T47D (cell line): ENCODE measurements at regions not wholly inside any gene's neighbourhood (a gene's known extent, or its start where the extent isn't known, plus 50 kb on each side); places are given as distances from the start of the nearest gene placed in this dataset.

Experiments used
- DNase-seq, 2 experiments: peaks; one replicate each; pipeline versions ENCODE4 v3.0.0 to v3.0.0-alpha.2; 2011 to 2012; ENCODE audit warnings: low read depth in 1 of 2, low spot score in 1 of 2
- JUND ChIP-seq: IDR thresholded peaks from 2 replicates; pipeline ENCODE4 v1.6.1; 2012; ENCODE audit warnings: low read depth
- in situ Hi-C: cut with HindIII; loops from 2 replicates; pipeline ENCODE4 v1.10.0; 2016; ENCODE audit warnings: low sequenced_read_pairs, low pct_unique_long_range_greater_than_20kb

GRCh38 chr2:147491506-147491905 is 353.3 kb upstream of the ACVR2A start:
- TF ChIP-seq JUND, result no peak
- in situ Hi-C loops, result no loop called here
- DNase-seq, result no peak

- in situ Hi-C loops, result no loop called here
- no peak for DNase-seq
- no peak for TF ChIP-seq JUND
Measured at GRCh38 chr2:147490401-147491261, 354.2 kb upstream of the ACVR2A start.

DNA sequence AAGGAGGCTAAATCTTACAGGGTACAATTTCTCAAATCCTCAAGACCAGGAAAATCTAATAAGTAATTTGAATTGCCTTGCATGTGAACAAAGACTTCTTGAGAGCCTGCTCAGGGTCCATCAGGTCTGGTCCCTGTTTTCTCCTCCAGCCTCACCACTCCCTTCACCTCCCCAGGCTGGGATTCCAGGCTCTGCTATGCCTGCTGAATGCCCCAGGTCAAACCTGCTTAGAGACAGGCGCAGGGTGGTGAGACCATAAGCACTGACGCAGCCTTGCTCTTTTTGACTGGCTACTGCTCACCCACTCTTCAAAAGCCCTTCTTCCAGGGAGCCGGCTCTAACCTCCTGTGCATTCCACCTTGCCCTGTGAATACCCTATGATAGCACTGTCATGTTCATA is 356.4 kb upstream of the ACVR2A start:
- TF ChIP-seq JUND, result no peak
- no peak for DNase-seq
- in situ Hi-C loops, result no loop called here

DNA sequence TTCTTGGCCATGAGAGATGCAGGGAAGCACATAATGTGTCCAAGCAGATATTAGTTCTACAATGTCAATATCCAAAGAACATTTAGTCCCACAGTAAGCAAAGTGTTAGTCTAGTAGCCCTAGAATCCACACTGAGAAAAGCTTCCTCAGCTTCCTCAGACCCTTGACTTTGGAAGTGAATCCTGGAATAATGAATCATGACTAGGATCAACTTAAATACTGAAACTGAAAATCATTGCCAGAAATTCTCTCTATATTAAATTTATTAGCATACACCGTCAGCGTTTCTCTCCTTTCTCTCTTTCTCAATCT is 356.9 kb upstream of the ACVR2A start:
- no peak for DNase-seq
- in situ Hi-C loops, result no loop called here
- TF ChIP-seq JUND, result no peak

DNA sequence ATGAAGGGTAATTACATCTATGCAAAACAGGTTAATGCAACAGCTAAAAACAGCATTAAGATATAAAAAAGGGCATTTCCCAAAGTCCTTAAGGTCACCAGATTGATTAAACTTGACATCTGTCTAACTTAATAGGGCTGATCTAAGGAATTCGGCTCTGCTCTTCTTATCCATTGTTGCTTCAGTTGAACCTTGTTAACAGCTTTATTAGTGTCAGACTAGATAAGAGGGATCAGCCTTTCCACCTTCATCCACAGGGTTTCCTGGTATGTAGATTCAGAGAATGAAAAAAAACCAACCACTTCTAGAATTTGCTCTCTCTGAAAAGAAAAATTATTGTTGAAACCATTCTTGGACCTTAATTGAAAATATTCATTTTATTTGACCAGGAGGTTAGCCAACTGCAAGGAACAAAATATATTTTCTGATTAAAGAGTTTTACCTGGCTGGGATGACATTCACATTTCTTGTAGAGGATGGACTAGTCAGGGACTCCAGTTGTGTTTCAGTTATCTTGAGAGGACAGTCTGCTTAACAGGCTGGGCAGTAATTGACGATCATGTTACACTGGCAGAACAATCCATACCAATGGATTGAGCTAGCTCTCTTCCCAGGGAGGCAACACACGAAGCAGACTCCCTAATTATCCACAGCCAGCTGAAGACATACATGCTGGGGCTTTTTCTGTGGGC is 357.4 kb upstream of the ACVR2A start:
- TF ChIP-seq JUND, result no peak
- in situ Hi-C loops, result no loop called here
- no peak for DNase-seq

- in situ Hi-C loops, result no loop called here
- DNase-seq, result no peak
- no peak for TF ChIP-seq JUND
Measured at GRCh38 chr2:147485210-147485851, 359.5 kb upstream of the ACVR2A start.

GRCh38 chr2:147483911-147484310 is 360.9 kb upstream of the ACVR2A start:
- no peak for TF ChIP-seq JUND
- no peak for DNase-seq
- in situ Hi-C loops, result no loop called here

- no peak for DNase-seq
- TF ChIP-seq JUND, result no peak
- in situ Hi-C loops, result no loop called here
Measured at GRCh38 chr2:147482916-147483669, 361.7 kb upstream of the ACVR2A start.

DNA sequence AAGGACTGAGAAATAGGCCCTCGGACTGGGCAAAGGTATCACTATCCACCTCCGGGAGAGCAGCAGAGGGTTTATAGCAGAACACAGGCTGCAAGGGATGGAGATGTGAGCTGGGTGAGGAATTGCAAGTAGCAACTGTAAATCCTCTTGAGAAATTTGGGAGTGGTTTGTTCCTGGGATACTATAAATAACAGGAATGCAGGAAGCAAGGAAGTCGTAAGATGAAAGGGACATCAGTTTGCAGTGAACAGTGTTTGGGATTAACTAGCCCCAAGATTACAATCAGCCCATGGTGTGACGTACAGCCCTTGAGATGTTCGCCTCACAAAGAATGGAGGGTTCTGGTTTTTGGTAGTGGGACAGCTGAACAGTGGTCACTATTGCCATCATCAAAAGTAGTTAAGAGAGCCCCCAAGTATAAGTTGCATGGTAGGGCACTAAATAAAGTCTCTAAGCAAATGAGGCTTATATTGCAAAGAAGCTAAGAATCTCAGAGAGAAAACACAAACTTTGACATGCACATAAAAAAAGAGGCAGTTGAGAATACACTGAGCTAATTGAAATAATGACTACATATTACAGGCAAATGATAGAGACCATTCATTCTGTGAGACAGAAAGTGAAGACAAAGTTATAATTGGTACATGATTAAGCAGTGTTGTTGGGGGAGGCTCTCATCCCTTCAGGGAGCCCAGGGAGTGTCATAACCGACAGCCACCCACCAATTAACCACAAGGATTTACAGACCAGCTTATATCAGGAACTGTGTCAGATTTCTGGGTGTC is 362.5 kb upstream of the ACVR2A start:
- in situ Hi-C loops, result no loop called here
- no peak for TF ChIP-seq JUND
- no peak for DNase-seq

GRCh38 chr2:147479358-147479757 is 365.5 kb upstream of the ACVR2A start:
- in situ Hi-C loops, result no loop called here
- no peak for DNase-seq
- no peak for TF ChIP-seq JUND

- no peak for TF ChIP-seq JUND
- no peak for DNase-seq
- in situ Hi-C loops, result no loop called here
Measured at GRCh38 chr2:147473075-147473474, 371.8 kb upstream of the ACVR2A start.

- TF ChIP-seq JUND, result no peak
- in situ Hi-C loops, result no loop called here
- no peak for DNase-seq
Measured at GRCh38 chr2:147471126-147471525, 373.7 kb upstream of the ACVR2A start.
